H9 (cell line): ENCODE measurements at regions not wholly inside any gene's neighbourhood (a gene's known extent, or its start where the extent isn't known, plus 50 kb on each side); places are given as distances from the start of the nearest gene placed in this dataset.

ENCODE experiments used
- DNase-seq: peaks from one replicate; pipeline ENCODE4 v3.0.0-alpha.2; 2017
- H2AFZ ChIP-seq: one replicate; pipeline ENCODE4 v1.6.1; 2013; ENCODE audit warnings: mild to moderate bottlenecking, low read length, control low read depth, moderate library complexity
- H2AK5ac ChIP-seq: 2 replicates; pipeline ENCODE4 v1.6.1; 2013; ENCODE audit warnings: low read length, control low read depth, mixed read lengths; ENCODE audit not compliant: insufficient read length
- H2BK120ac ChIP-seq: one replicate; pipeline ENCODE4 v1.6.1; 2013; ENCODE audit warnings: low read depth, mild to moderate bottlenecking, low read length, control low read depth, inconsistent platforms; ENCODE audit not compliant: poor library complexity, severe bottlenecking
- H2BK12ac ChIP-seq: 2 replicates; pipeline ENCODE4 v1.6.1; 2013; ENCODE audit warnings: low read length, control low read depth, mixed read lengths, low read depth; ENCODE audit not compliant: insufficient read length
- H2BK15ac ChIP-seq: 2 replicates; pipeline ENCODE4 v1.6.1; 2013; ENCODE audit warnings: low read depth, low read length, control low read depth
- H2BK20ac ChIP-seq: one replicate; pipeline ENCODE4 v1.6.1; 2013; ENCODE audit warnings: low read depth, mild to moderate bottlenecking, low read length, control low read depth, inconsistent platforms; ENCODE audit not compliant: poor library complexity, severe bottlenecking
- H2BK5ac ChIP-seq: 2 replicates; pipeline ENCODE4 v1.6.1; 2013; ENCODE audit warnings: low read length, control low read depth, mixed read lengths; ENCODE audit not compliant: insufficient read length
- H3K14ac ChIP-seq: 2 replicates; pipeline ENCODE4 v1.6.1; 2013; ENCODE audit warnings: low read length, control low read depth; ENCODE audit not compliant: insufficient read depth
- H3K18ac ChIP-seq: 2 replicates; pipeline ENCODE4 v1.6.1; 2013; ENCODE audit warnings: low read depth, mild to moderate bottlenecking, mixed read lengths, low read length, control low read depth; ENCODE audit not compliant: insufficient read length
- H3K23ac ChIP-seq: 2 replicates; pipeline ENCODE4 v1.6.1; 2013; ENCODE audit warnings: low read length, control low read depth, mixed read lengths, low read depth; ENCODE audit not compliant: insufficient read length
- H3K23me2 ChIP-seq: 2 replicates; pipeline ENCODE4 v1.6.1; 2013; ENCODE audit warnings: low read depth, mild to moderate bottlenecking, mixed read lengths, low read length, control low read depth; ENCODE audit not compliant: insufficient read length, poor library complexity, severe bottlenecking
- H3K27ac ChIP-seq: 2 replicates; pipeline ENCODE4 v1.5.1; 2013; ENCODE audit warnings: low read length, control low read depth, mixed read lengths, low read depth; ENCODE audit not compliant: insufficient read length
- H3K27me3 ChIP-seq: 2 replicates; pipeline ENCODE4 v1.6.1; 2013; ENCODE audit warnings: low read length, control low read depth, inconsistent platforms; ENCODE audit not compliant: insufficient read depth
- H3K4ac ChIP-seq: 2 replicates; pipeline ENCODE4 v1.6.1; 2013; ENCODE audit warnings: low read depth, mild to moderate bottlenecking, control low read depth, inconsistent platforms, low read length, moderate library complexity
- H3K4me1 ChIP-seq: 2 replicates; pipeline ENCODE4 v1.6.1; 2013; ENCODE audit warnings: low read length, control low read depth, inconsistent platforms; ENCODE audit not compliant: insufficient read depth
- H3K4me2 ChIP-seq: 2 replicates; pipeline ENCODE4 v1.6.1; 2013; ENCODE audit warnings: low read length, control low read depth, mixed read lengths; ENCODE audit not compliant: insufficient read length, insufficient read depth
- H3K56ac ChIP-seq: 2 replicates; pipeline ENCODE4 v1.6.1; 2013; ENCODE audit warnings: low read depth, mild to moderate bottlenecking, mixed read lengths, low read length, control low read depth; ENCODE audit not compliant: insufficient read length
- H3K79me1 ChIP-seq: 2 replicates; pipeline ENCODE4 v1.6.1; 2013; ENCODE audit warnings: low read depth, mild to moderate bottlenecking, moderate library complexity, low read length, control low read depth, inconsistent platforms; ENCODE audit not compliant: insufficient read depth, poor library complexity, severe bottlenecking
- H3K79me2 ChIP-seq: 2 replicates; pipeline ENCODE4 v1.6.1; 2013; ENCODE audit warnings: low read length, control low read depth, inconsistent platforms; ENCODE audit not compliant: insufficient read depth
- H3K9ac ChIP-seq: 2 replicates; pipeline ENCODE4 v1.6.1; 2013; ENCODE audit warnings: low read length, control low read depth, mixed read lengths; ENCODE audit not compliant: insufficient read length; ENCODE audit errors: extremely low read depth
- H3K9me3 ChIP-seq: one replicate; pipeline ENCODE4 v1.6.1; 2013; ENCODE audit warnings: low read depth, low read length, inconsistent platforms; ENCODE audit not compliant: control insufficient read depth
- H3T11ph ChIP-seq: one replicate; pipeline ENCODE4 v1.6.1; 2013; ENCODE audit warnings: mild to moderate bottlenecking, low read length, control low read depth, inconsistent platforms
- H4K20me1 ChIP-seq: one replicate; pipeline ENCODE4 v1.6.1; 2013; ENCODE audit not compliant: control insufficient read depth, insufficient read length, insufficient read depth
- H4K5ac ChIP-seq: 2 replicates; pipeline ENCODE4 v1.6.1; 2013; ENCODE audit warnings: low read depth, mild to moderate bottlenecking, mixed read lengths, low read length, control low read depth; ENCODE audit not compliant: insufficient read length
- H4K8ac ChIP-seq: replicated peaks from 2 replicates; pipeline ENCODE4 v1.6.1; 2013; ENCODE audit warnings: low read length, control low read depth, mixed read lengths, low read depth; ENCODE audit not compliant: insufficient read length
- H4K91ac ChIP-seq: 2 replicates; pipeline ENCODE4 v1.6.1; 2013; ENCODE audit warnings: low read depth, mild to moderate bottlenecking, moderate library complexity, mixed read lengths, low read length, control low read depth; ENCODE audit not compliant: insufficient read length
- H3K27ac Mint-ChIP-seq, 3 experiments: 2 replicates in 2 of 3; 3 replicates in 1 of 3; pipeline ENCODE4 v1.8.0; 2020 to 2021; ENCODE audit warnings: mixed read lengths in 3 of 3, mild to moderate bottlenecking in 1 of 3, moderate library complexity in 1 of 3
- H3K27me3 Mint-ChIP-seq: 2 replicates; pipeline ENCODE4 v1.8.0; 2021; ENCODE audit warnings: low read depth, mild to moderate bottlenecking, moderate library complexity, mixed read lengths
- H3K36me3 Mint-ChIP-seq, 3 experiments: 2 replicates in 2 of 3; 3 replicates in 1 of 3; pipeline ENCODE4 v1.8.0; 2020 to 2021; ENCODE audit warnings: low read depth in 3 of 3, mixed read lengths in 3 of 3; ENCODE audit not compliant: insufficient read depth in 1 of 3
- H3K4me1 Mint-ChIP-seq, 2 experiments: 2 replicates each; pipeline ENCODE4 v1.8.0; 2020; ENCODE audit warnings: mixed read lengths in 2 of 2
- H3K4me3 Mint-ChIP-seq, 2 experiments: 2 replicates in 1 of 2; 3 replicates in 1 of 2; pipeline ENCODE4 v1.8.0; 2020 to 2021; ENCODE audit warnings: mild to moderate bottlenecking in 2 of 2, mixed read lengths in 2 of 2, moderate library complexity in 1 of 2
- H3K9me3 Mint-ChIP-seq, 2 experiments: 2 replicates in 1 of 2; 3 replicates in 1 of 2; pipeline ENCODE4 v1.8.0; 2020; ENCODE audit warnings: mild to moderate bottlenecking in 2 of 2, mixed read lengths in 2 of 2, moderate library complexity in 1 of 2
- CTCF ChIP-seq: fragments of 200-600 bp; sonication (generic); conservative IDR thresholded peaks from 3 replicates; pipeline ENCODE4 v1.8.0; 2021; ENCODE audit warnings: antibody characterized with exemption, mild to moderate bottlenecking
- WGBS: extraction: QIAGEN DNeasy Blood & Tissue Kit; methylation state at CpG from one replicate; pipeline ENCODE4 v1.1.7; 2013; ENCODE audit warnings: missing lambda C conversion rate, low lambda C conversion rate, mixed read lengths; ENCODE audit not compliant: insufficient read length; ENCODE audit errors: extremely low coverage; 5-methylcytosine and 5-hydroxymethylcytosine counted together

- Mint-ChIP-seq H3K4me3 (no peak overlapping the region), H3K4me1 (peaks cover 16 to 17% of the 10 kb centered on the region in 2 experiments), H3K27ac (peak overlapping the region; percentile 73 to 98 (median 95)), H3K9me3 (no peaks in the 10 kb centered on the region), H3K27me3 (no peaks in the 10 kb centered on the region), H3K36me3 (0 out of 7 replicates have a peak, but pooled peaks cover 0 to under 1% (median 0%) of the 10 kb centered on the region in 3 experiments)
- Histone ChIP-seq H3K9me3 (no peaks in the 10 kb centered on the region), H2BK12ac (no peak overlapping the region), H4K91ac (no peak overlapping the region), H3K4me1 (no peaks in the 10 kb centered on the region; the same call in 1 of the 2 replicates), H4K8ac (no peak overlapping the region), H2AFZ (no peak overlapping the region), H3K79me1 (no peaks in the 10 kb centered on the region), H3K4ac (no peak overlapping the region), H2AK5ac (no peak overlapping the region), H3K27ac (no peak overlapping the region), H2BK15ac (no peak overlapping the region), H3K4me2 (no peak overlapping the region), H3K14ac (no peak overlapping the region), H3K56ac (no peak overlapping the region), H3K79me2 (no peaks in the 10 kb centered on the region), H4K5ac (no peak overlapping the region), H3K18ac (no peak overlapping the region), H2BK20ac (no peak overlapping the region), H3K9ac (no peak overlapping the region), H4K20me1 (no peaks in the 10 kb centered on the region), H2BK120ac (no peak overlapping the region), H2BK5ac (no peak overlapping the region), H3K27me3 (no peaks in the 10 kb centered on the region), H3K23ac (no peak overlapping the region), H3T11ph (no peak overlapping the region), H3K23me2 (no peaks in the 10 kb centered on the region)
- DNase-seq: peak; percentile 93
- TF ChIP-seq CTCF: no peak
- no CpG with 5 or more reads among the region's 9 CpGs for WGBS
These were observed 155.4 kb upstream of the PDE3A start for GRCh38 chr12:20212658-20213555.
